ENCODE measurements at regions not wholly inside any gene's neighbourhood (a gene's known extent, or its start where the extent isn't known, plus 50 kb on each side); places are given as distances from the start of the nearest gene placed in this dataset.

DNA sequence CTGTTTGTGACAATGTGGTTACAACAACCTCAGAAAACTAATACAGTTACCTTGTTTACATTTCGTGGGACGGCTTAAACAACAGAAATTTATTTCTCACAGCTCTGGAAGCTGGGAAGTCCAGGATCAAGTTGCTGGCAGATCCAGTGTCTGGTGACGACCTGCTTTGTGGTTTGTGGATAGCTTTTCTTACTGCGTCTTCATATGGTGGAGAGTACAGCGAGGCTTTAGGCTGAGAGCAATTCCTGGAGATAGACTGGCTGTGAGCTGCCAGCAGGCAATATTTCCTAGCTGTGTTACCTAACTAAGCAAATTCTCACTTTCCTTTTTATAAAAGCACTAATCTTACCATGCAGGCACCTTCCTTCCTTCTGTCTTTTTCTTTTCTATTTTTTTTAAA, 1203.5 kb upstream of the PRR20A start:
- CTCF ChIA-PET = no interaction called here
- Histone ChIP-seq H3K4me2 (ENCODE audit: insufficient read depth, low read length) (no peak overlapping the region), H3K27ac (ENCODE audit: insufficient read depth, low read depth, low read length) (no peak overlapping the region), H3K79me2 (ENCODE audit: control insufficient read depth, insufficient read depth, low read length) (no peaks in the 10 kb centered on the region), H4K20me1 (replicated peaks; ENCODE audit: control insufficient read depth, extremely low read depth, insufficient read depth, low read length) (no peaks in the 10 kb centered on the region), H3K9me1 (replicated peaks; ENCODE audit: control insufficient read depth, extremely low read depth, insufficient read depth, low read length) (no peaks in the 10 kb centered on the region), H2AFZ (ENCODE audit: low read depth, low read length) (no peak overlapping the region), H3K36me3 (ENCODE audit: control insufficient read depth in 2 of 2, extremely low read depth in 1 of 2, insufficient read depth in 2 of 2, low read length in 2 of 2) (no peaks in the 10 kb centered on the region), H3K4me3 (replicated peaks in 1 of 3; ENCODE audit: insufficient read depth in 1 of 3, low read depth in 1 of 3, low read length in 3 of 3) (no peak overlapping the region), H3K9me3 (replicated peaks; ENCODE audit: control insufficient read depth, insufficient read depth, low read length) (no peaks in the 10 kb centered on the region), H3K4me1 (ENCODE audit: control insufficient read depth, extremely low read depth, insufficient read depth, low read length) (no peaks in the 10 kb centered on the region), H3K9ac (replicated peaks; ENCODE audit: extremely low read depth, insufficient read depth, low read length) (no peak overlapping the region), H3K27me3 (ENCODE audit: control insufficient read depth in 2 of 2, insufficient read depth in 2 of 2, low read length in 2 of 2) (no peaks in the 10 kb centered on the region)
- BruUV-seq (replicated peaks) = no TSS peak
- FAIRE-seq = no peak
- dilution Hi-C loops (cut with MboI; ENCODE audit: extremely low pct_ligation_motif_present, low sequenced_read_pairs) = no loop called here
- DNase-seq (ENCODE audit: low read depth, low spot score) = no peak
- POLR2A ChIA-PET = no interaction called here
- intact Hi-C loops (cut with micrococcal nuclease) = no loop called here
- TF ChIP-seq, protein P1, sequence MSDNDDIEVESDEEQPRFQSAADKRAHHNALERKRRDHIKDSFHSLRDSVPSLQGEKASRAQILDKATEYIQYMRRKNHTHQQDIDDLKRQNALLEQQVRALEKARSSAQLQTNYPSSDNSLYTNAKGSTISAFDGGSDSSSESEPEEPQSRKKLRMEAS (IDR thresholded peaks at IDR 0.05; ENCODE audit: insufficient read depth, insufficient read length) = no peak
- TF ChIP-seq MYC (IDR thresholded peaks at IDR 0.05; ENCODE audit: low read depth, low read length) (no peak), FOS (IDR thresholded peaks at IDR 0.05; ENCODE audit: borderline replicate concordance, insufficient read depth, low read length) (no peak)

DNA sequence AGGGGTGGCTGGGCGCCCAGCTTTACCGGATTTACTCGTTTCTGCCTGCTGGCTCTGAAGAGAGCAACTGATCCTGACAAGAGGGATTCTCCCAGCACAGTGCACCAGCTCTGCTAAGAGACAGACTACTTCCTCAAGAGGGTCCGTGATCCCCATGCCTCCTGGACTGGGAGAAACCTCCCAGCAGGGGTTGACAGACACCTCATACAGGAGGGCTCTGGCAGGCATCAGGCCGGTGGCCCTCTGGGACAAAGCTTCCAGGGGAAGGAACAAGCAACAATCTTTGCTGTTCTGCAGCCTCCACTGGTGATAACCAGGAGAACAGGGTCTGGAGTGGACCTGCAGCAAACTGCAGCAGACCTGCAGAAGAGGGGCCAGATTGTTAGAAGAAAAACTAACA, 1192.5 kb upstream of the PRR20A start:
- Histone ChIP-seq H3K27me3 (ENCODE audit: control insufficient read depth in 2 of 2, insufficient read depth in 2 of 2, low read length in 2 of 2) (no peaks in the 10 kb centered on the region), H3K9me1 (replicated peaks; ENCODE audit: control insufficient read depth, extremely low read depth, insufficient read depth, low read length) (no peaks in the 10 kb centered on the region), H3K36me3 (ENCODE audit: control insufficient read depth in 2 of 2, extremely low read depth in 1 of 2, insufficient read depth in 2 of 2, low read length in 2 of 2) (no peaks in the 10 kb centered on the region), H3K9ac (replicated peaks; ENCODE audit: extremely low read depth, insufficient read depth, low read length) (no peak overlapping the region), H3K9me3 (replicated peaks; ENCODE audit: control insufficient read depth, insufficient read depth, low read length) (peaks cover 3% of the 10 kb centered on the region), H3K79me2 (ENCODE audit: control insufficient read depth, insufficient read depth, low read length) (no peaks in the 10 kb centered on the region), H3K27ac (ENCODE audit: insufficient read depth, low read depth, low read length) (no peak overlapping the region), H2AFZ (ENCODE audit: low read depth, low read length) (no peak overlapping the region), H3K4me1 (ENCODE audit: control insufficient read depth, extremely low read depth, insufficient read depth, low read length) (no peaks in the 10 kb centered on the region), H4K20me1 (replicated peaks; ENCODE audit: control insufficient read depth, extremely low read depth, insufficient read depth, low read length) (no peaks in the 10 kb centered on the region), H3K4me2 (ENCODE audit: insufficient read depth, low read length) (no peak overlapping the region), H3K4me3 (replicated peaks in 1 of 3; ENCODE audit: insufficient read depth in 1 of 3, low read depth in 1 of 3, low read length in 3 of 3) (no peak overlapping the region)
- no peak for DNase-seq (ENCODE audit: low read depth, low spot score)
- no peak for FAIRE-seq
- TF ChIP-seq, protein P2, sequence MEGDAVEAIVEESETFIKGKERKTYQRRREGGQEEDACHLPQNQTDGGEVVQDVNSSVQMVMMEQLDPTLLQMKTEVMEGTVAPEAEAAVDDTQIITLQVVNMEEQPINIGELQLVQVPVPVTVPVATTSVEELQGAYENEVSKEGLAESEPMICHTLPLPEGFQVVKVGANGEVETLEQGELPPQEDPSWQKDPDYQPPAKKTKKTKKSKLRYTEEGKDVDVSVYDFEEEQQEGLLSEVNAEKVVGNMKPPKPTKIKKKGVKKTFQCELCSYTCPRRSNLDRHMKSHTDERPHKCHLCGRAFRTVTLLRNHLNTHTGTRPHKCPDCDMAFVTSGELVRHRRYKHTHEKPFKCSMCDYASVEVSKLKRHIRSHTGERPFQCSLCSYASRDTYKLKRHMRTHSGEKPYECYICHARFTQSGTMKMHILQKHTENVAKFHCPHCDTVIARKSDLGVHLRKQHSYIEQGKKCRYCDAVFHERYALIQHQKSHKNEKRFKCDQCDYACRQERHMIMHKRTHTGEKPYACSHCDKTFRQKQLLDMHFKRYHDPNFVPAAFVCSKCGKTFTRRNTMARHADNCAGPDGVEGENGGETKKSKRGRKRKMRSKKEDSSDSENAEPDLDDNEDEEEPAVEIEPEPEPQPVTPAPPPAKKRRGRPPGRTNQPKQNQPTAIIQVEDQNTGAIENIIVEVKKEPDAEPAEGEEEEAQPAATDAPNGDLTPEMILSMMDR (IDR thresholded peaks at IDR 0.05; ENCODE audit: extremely low read depth in 1 of 2, insufficient read depth in 1 of 2, low read depth in 1 of 2, low read length in 2 of 2) = no peak
- TF ChIP-seq POLR2AphosphoS5 (IDR thresholded peaks at IDR 0.05; ENCODE audit: insufficient read depth, low read depth, low read length) = no peak
- no peak for TF ChIP-seq GATA2 (IDR thresholded peaks at IDR 0.05; ENCODE audit: insufficient read depth, insufficient read length, low read depth, low read length)
- dilution Hi-C loops (cut with MboI; ENCODE audit: extremely low pct_ligation_motif_present, low sequenced_read_pairs) (no loop called here), intact Hi-C loops (cut with micrococcal nuclease) (no loop called here)
- no TSS peak for BruUV-seq (replicated peaks)
- CTCF ChIA-PET = no interaction called here
- POLR2A ChIA-PET = no interaction called here
